ENCODE measurements at regions not wholly inside any gene's neighbourhood (a gene's known extent, or its start where the extent isn't known, plus 50 kb on each side); places are given as distances from the start of the nearest gene placed in this dataset.

DNA sequence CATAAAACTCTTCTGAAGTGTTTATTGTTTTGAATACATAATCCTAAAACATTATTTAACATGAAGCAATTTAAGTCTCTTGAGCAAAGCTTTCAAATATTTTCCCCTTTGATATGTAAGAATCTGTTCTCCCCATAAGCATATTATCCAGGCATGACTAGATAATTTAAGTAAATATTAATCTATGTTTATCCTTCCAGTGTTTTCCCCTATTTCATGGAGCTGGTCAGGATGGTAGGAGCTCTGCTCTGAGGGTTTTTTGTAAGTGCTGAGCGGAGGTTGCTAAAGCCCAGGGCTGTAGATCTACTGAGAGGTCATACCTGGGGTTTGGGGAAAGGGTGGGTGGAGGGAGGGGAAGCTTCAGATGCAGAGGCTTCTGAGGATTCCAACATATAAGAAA, 258.9 kb upstream of the SFRP2 start:
- H4K20me1 ChIP-seq (ENCODE audit: insufficient read depth): no peaks in the 10 kb centered on the region
- H3K27ac ChIP-seq: no peak overlapping the region
- H3K36me3 ChIP-seq (ENCODE audit: low read depth): no peaks in the 10 kb centered on the region
- no TSS peak for BruUV-seq (replicated peaks)
- H3K9me3 ChIP-seq (ENCODE audit: insufficient read depth, low read depth): no peaks in the 10 kb centered on the region
- H3K4me3 ChIP-seq: no peak overlapping the region
- no peaks in the 10 kb centered on the region for H3K79me2 ChIP-seq (ENCODE audit: low read depth)
- no peaks in the 10 kb centered on the region for H3K9me2 ChIP-seq (ENCODE audit: insufficient read depth)
- POLR2A ChIA-PET (ENCODE audit: unreplicated experiment): no interaction called here
- DNase-seq: no peak
- H3K4me2 ChIP-seq: no peak overlapping the region
- H3K4me1 ChIP-seq (replicated peaks; ENCODE audit: insufficient read depth): no peaks in the 10 kb centered on the region
- CTCF ChIA-PET: no interaction called here
- intact Hi-C loops (cut with micrococcal nuclease; ENCODE audit: unreplicated experiment): no loop called here
- TF ChIP-seq EZH2 (IDR thresholded peaks at IDR 0.05; ENCODE audit: low read depth): no peak
- TF ChIP-seq, protein P1, sequence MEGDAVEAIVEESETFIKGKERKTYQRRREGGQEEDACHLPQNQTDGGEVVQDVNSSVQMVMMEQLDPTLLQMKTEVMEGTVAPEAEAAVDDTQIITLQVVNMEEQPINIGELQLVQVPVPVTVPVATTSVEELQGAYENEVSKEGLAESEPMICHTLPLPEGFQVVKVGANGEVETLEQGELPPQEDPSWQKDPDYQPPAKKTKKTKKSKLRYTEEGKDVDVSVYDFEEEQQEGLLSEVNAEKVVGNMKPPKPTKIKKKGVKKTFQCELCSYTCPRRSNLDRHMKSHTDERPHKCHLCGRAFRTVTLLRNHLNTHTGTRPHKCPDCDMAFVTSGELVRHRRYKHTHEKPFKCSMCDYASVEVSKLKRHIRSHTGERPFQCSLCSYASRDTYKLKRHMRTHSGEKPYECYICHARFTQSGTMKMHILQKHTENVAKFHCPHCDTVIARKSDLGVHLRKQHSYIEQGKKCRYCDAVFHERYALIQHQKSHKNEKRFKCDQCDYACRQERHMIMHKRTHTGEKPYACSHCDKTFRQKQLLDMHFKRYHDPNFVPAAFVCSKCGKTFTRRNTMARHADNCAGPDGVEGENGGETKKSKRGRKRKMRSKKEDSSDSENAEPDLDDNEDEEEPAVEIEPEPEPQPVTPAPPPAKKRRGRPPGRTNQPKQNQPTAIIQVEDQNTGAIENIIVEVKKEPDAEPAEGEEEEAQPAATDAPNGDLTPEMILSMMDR (conservative IDR thresholded peaks at IDR 0.05): no peak
- no peaks in the 10 kb centered on the region for H3K27me3 ChIP-seq (ENCODE audit: insufficient read depth, low read depth)
- no peaks in the 10 kb centered on the region for H3F3A ChIP-seq (ENCODE audit: insufficient read depth, low read depth)
- H2AFZ ChIP-seq: no peak overlapping the region

DNA sequence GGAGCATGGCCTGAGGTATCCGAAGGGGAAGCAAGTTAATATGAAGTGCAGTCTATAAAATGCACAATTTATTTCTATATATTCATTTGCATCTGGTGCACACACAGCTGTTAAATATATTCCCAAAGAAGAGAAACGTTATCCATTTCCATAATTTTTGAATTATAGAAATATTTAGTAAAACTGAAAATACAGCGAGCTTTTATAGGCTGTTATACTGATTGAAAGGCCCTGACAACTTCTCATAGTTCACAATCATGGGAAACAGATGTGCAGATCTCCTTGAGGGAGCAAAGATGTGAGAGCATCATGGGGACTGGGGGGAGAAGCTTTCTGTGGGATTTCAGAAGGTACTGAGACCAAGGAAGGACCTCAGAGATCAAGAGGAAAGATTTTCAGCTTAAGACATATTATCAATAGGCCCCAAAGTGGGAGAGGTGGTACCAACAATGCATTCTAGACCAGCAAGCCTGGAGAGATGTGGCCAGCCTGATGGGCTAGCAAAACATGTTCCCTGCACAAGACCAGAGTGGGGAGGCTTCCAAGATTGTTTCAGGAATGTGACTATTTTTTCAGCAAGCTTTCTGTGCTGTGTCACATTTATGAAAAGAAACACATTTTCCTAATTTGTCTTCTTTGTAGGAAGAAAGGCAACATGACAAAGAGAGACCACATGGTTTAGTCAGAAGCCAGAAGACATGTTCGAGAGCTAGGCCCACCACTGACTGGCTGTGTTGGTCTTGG, 256.0 kb upstream of the SFRP2 start:
- CTCF ChIA-PET: no interaction called here
- no TSS peak for BruUV-seq (replicated peaks)
- no peak overlapping the region for H2AFZ ChIP-seq
- H3K4me1 ChIP-seq (replicated peaks; ENCODE audit: insufficient read depth): no peaks in the 10 kb centered on the region
- no peaks in the 10 kb centered on the region for H3K79me2 ChIP-seq (ENCODE audit: low read depth)
- no peaks in the 10 kb centered on the region for H3K9me2 ChIP-seq (ENCODE audit: insufficient read depth)
- no peak overlapping the region for H3K4me2 ChIP-seq
- intact Hi-C loops (cut with micrococcal nuclease; ENCODE audit: unreplicated experiment): no loop called here
- no peak overlapping the region for H3K27ac ChIP-seq
- no peaks in the 10 kb centered on the region for H3K27me3 ChIP-seq (ENCODE audit: insufficient read depth, low read depth)
- no peaks in the 10 kb centered on the region for H3F3A ChIP-seq (ENCODE audit: insufficient read depth, low read depth)
- H4K20me1 ChIP-seq (ENCODE audit: insufficient read depth): no peaks in the 10 kb centered on the region
- H3K36me3 ChIP-seq (ENCODE audit: low read depth): no peaks in the 10 kb centered on the region
- no peak overlapping the region for H3K4me3 ChIP-seq
- no peaks in the 10 kb centered on the region for H3K9me3 ChIP-seq (ENCODE audit: insufficient read depth, low read depth)
- TF ChIP-seq, protein P1 (conservative IDR thresholded peaks at IDR 0.05): no peak
- no peak for TF ChIP-seq EZH2 (IDR thresholded peaks at IDR 0.05; ENCODE audit: low read depth)
- no peak for DNase-seq
- POLR2A ChIA-PET (ENCODE audit: unreplicated experiment): no interaction called here

DNA sequence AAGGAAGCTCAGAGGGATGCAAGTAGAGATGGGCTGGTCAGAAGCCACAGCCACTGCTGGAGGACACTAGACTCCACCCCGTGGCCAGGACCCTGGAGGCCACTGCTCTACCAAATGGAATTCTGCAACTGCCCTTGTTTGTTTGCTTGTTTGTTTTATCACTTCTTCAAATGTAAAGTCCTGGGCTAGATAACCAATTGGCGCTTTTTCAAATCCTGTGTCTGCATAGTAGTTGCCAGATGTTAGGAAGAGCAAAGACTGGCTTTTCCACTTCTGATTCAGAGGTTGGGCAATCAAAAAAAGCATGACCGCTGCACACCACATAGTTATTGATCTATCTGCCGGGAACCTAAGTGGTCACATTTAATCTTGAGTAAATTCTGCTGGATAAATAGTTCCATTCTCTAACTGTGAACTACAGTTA, 255.2 kb upstream of the SFRP2 start:
- H3K4me1 ChIP-seq (replicated peaks; ENCODE audit: insufficient read depth): no peaks in the 10 kb centered on the region
- H3K4me2 ChIP-seq: no peak overlapping the region
- no peak overlapping the region for H2AFZ ChIP-seq
- no peaks in the 10 kb centered on the region for H3F3A ChIP-seq (ENCODE audit: insufficient read depth, low read depth)
- no peaks in the 10 kb centered on the region for H3K9me3 ChIP-seq (ENCODE audit: insufficient read depth, low read depth)
- TF ChIP-seq, protein P1 (conservative IDR thresholded peaks at IDR 0.05): no peak
- no peak for TF ChIP-seq EZH2 (IDR thresholded peaks at IDR 0.05; ENCODE audit: low read depth)
- H3K79me2 ChIP-seq (ENCODE audit: low read depth): no peaks in the 10 kb centered on the region
- H3K9me2 ChIP-seq (ENCODE audit: insufficient read depth): no peaks in the 10 kb centered on the region
- no TSS peak for BruUV-seq (replicated peaks)
- intact Hi-C loops (cut with micrococcal nuclease; ENCODE audit: unreplicated experiment): no loop called here
- CTCF ChIA-PET: no interaction called here
- POLR2A ChIA-PET (ENCODE audit: unreplicated experiment): no interaction called here
- H4K20me1 ChIP-seq (ENCODE audit: insufficient read depth): no peaks in the 10 kb centered on the region
- H3K27me3 ChIP-seq (ENCODE audit: insufficient read depth, low read depth): no peaks in the 10 kb centered on the region
- DNase-seq: peak in 1 of 2 experiments; percentile 35
- no peak overlapping the region for H3K4me3 ChIP-seq
- no peak overlapping the region for H3K27ac ChIP-seq
- no peaks in the 10 kb centered on the region for H3K36me3 ChIP-seq (ENCODE audit: low read depth)
